ENCODE measurements at regions not wholly inside any gene's neighbourhood (a gene's known extent, or its start where the extent isn't known, plus 50 kb on each side); places are given as distances from the start of the nearest gene placed in this dataset.
"Not testable (repeated sequence)": the region's sequence is repeated elsewhere in the genome, so short reads cannot be mapped to it uniquely, and the experiment has no call there.

DNA sequence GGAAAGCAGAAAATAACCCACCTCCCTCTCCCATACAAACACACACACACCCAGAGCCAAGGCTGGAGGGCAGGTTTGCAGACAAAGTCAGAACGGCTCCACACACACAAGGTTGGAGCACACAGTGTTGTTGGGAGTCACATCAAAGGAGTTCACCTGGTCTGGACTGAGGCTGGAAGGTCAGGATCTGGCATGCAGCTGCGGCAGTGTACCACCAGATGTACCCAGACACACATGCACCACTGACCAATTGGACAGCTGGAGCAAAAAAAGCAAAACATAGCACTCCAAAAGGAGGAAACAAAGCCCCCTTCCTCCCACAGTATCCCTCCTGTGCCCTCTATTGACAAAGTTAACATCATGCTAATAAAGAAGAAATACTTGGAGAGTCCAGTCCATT lies 94.6 kb upstream of the KIF2A start:
- no peak overlapping the region for H3K4me3 ChIP-seq (ENCODE audit: low read depth, low read length)
- TF ChIP-seq, protein P1, sequence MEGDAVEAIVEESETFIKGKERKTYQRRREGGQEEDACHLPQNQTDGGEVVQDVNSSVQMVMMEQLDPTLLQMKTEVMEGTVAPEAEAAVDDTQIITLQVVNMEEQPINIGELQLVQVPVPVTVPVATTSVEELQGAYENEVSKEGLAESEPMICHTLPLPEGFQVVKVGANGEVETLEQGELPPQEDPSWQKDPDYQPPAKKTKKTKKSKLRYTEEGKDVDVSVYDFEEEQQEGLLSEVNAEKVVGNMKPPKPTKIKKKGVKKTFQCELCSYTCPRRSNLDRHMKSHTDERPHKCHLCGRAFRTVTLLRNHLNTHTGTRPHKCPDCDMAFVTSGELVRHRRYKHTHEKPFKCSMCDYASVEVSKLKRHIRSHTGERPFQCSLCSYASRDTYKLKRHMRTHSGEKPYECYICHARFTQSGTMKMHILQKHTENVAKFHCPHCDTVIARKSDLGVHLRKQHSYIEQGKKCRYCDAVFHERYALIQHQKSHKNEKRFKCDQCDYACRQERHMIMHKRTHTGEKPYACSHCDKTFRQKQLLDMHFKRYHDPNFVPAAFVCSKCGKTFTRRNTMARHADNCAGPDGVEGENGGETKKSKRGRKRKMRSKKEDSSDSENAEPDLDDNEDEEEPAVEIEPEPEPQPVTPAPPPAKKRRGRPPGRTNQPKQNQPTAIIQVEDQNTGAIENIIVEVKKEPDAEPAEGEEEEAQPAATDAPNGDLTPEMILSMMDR (IDR thresholded peaks at IDR 0.05; ENCODE audit: insufficient read depth, low read depth, low read length, missing control alignments): no peak
- DNase-seq (ENCODE audit: low read depth): no peak

DNA sequence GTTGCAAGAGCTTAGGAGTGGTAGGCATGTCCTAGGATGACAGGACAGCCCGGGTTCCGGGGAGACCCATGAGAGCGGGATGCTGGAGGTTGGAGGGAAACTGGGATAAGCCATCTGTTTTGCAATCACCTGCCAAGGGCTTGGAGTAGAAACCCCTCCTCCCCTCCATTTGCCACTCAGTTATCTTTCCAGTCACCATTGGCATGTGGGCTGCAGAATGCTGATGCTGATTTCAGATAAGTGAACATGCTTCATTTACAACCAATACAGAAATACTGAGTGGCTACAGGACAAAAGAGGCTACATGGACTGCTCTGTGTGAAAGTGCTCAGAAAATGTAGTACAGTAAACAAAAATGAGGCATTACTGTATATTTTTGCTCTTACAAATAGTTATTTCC lies 93.4 kb upstream of the KIF2A start:
- no peak overlapping the region for H3K4me3 ChIP-seq (ENCODE audit: low read depth, low read length)
- DNase-seq (ENCODE audit: low read depth): no peak
- TF ChIP-seq, protein P1 (IDR thresholded peaks at IDR 0.05; ENCODE audit: insufficient read depth, low read depth, low read length, missing control alignments): no peak

DNA sequence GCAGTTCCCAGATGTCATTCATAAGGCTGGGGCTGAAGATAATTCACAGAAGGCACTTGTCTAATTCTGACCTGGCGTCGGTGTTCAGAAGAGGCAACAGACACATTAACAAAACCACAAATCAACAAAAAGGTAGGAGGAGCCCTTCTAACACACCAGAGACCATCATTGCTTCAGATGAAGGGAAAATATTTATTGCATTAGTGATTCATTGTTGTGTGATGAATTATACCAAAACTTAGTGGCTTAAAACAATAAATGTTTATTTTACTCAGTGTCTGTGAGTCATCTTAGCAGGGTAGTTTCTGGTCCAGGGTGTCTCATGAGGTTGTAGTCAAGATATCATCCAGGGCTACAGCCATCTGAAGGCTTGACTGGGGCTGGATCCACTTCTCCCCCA lies 91.3 kb upstream of the KIF2A start:
- TF ChIP-seq, protein P1 (IDR thresholded peaks at IDR 0.05; ENCODE audit: insufficient read depth, low read depth, low read length, missing control alignments): no peak
- no peak overlapping the region for H3K4me3 ChIP-seq (ENCODE audit: low read depth, low read length)
- DNase-seq (ENCODE audit: low read depth): no peak

DNA sequence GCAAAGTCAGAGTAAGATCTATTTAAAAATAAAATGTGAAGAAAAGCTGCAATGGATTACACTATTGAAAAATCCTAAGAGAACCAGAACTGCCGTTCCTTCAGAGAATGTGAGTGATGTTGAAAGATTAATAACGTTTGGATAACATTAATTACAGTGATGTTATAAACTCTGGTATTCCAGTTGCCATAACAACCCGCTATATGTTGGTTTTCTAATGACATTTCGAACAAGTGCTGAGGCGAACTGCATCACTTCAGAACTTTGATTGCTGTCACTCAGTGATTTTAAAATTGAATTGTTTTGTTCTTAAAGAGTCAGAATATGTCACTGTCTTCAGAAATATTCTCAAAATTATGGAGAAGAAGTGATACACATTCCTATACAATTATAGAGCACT lies 89.4 kb upstream of the KIF2A start:
- DNase-seq (ENCODE audit: low read depth); H3K4me3 ChIP-seq (ENCODE audit: low read depth, low read length): not testable (repeated sequence)

DNA sequence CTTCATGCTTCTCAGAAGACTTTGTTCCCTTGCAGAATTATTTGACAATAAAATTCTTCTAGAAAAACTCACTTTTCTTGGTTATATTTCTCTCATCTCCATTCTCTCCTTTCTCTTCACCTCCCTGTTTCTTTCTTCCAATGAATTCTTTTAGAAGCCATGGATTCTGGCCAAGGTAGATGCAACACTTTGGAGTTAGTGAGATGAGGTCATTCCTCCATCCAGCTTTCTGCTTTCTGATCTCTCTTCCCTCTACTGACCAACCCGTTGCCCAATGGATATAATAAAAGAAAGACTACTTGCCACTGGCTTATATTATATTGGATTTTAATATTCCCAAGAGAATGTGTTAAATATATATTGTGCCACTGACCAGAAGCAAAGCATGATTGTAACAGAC lies 88.9 kb upstream of the KIF2A start:
- DNase-seq (ENCODE audit: low read depth); H3K4me3 ChIP-seq (ENCODE audit: low read depth, low read length): not testable (repeated sequence)

DNA sequence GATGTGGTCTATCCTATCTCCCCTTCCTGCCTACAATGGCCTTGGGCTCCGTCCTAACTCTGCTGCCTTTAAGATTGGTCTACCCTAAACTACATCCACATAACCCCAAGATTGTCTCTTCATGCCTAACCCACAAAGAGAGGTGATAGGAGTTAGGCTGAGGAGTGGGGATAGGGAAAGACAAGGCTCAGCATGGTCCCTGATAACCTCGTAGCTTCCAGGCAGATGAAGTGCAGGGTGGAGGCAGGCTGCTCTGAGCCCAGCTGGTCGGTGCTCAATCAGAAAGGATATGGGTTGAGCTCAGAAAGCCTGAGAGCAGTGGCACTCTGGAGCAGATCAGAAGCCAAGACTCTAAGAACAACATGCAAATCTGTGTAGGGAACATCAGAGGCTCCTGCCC lies 87.1 kb upstream of the KIF2A start:
- not testable (repeated sequence) for H3K4me3 ChIP-seq (ENCODE audit: low read depth, low read length); DNase-seq (ENCODE audit: low read depth)

DNA sequence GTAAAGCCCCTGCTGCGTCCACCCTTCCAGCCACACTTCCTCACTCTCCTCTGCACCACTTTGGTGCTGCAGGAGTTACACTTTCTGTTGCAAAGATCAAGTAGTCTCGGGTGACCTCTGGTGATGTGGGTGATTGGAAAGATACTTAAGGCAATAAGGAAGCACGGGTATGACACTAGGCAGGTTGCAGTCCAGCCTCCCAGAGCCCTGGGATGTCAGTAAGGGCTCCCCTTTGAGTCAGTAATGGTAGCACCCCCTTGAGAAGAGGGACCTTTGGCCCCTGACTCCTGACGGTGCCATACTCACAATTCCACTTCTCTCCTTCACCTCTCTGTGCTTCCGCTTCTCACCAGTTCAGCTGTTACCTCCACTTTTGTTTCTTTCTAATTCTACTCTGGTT lies 84.1 kb upstream of the KIF2A start:
- DNase-seq (ENCODE audit: low read depth); H3K4me3 ChIP-seq (ENCODE audit: low read depth, low read length): not testable (repeated sequence)

DNA sequence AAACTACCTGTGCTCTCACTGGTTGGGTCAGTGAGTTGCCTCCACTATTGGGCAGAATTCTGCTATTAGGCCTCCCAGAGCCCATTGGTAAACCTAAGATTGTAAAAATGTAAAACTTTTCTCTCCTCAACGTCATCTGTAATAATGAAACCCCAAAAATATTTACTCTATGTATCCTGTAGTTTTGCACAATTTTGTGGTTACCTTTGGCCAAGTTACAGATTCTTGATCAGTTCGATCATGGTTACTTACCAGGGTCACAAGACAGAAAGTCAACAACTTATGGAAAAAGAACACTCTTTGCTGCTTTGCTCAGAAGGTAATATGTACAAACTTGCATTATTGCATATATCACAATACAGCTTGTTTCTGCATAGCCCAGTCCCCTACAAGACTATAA lies 83.7 kb upstream of the KIF2A start:
- DNase-seq (ENCODE audit: low read depth): not testable (repeated sequence)

DNA sequence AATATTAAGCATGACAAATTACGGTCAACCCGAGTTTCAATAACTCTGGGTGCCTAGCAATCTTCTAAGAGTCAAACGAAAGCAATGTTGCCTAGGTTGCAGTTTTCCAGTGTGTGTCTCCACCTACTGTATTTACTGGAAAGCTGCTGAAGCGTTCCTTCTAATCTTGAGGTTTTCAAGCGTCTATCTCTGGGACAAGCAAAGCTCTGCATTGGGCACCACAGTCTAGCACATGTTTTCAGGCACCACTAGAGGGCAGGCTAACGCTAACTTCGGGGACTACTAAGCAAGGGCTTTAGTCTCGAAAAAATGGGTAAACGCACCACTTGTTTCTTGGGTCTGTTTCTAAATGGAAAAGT lies 82.7 kb upstream of the KIF2A start:
- H3K4me3 ChIP-seq (ENCODE audit: low read depth, low read length): peak overlapping the region; percentile 55
- not testable (repeated sequence) for DNase-seq (ENCODE audit: low read depth)
- TF ChIP-seq, protein P1 (IDR thresholded peaks at IDR 0.05; ENCODE audit: insufficient read depth, low read depth, low read length, missing control alignments): peak; percentile 19

More for the DNA sequence above, 83.7 kb upstream of the KIF2A start:
- H3K4me3 ChIP-seq (ENCODE audit: low read depth, low read length): not testable (repeated sequence)

DNA sequence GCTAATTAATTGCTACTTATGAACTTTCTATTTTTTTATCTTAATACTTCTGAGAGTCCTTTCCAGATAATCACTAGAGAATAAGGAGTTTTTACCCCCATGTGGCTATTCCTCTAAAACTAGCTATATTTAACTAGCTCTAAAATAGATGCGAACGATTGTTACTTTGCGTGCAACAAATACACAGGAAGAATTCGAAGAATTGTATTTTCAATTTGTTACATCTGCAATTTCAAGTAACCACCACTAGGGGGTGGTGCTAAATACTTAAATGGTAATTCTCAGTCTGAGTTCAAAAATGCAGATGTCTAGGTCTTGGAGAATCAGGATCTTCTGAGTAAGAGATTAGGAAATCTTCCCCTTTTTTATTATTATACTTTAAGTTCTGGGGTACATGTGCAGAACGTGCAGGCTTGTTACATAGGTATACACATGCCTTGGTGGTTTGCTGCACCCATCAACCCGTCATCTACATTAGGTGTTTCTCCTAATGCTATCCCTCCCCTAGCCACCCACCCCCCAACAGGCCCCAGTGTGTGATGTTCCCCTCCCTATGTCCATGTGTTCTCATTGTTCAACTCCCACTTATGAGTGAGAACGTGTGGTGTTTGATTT lies 80.9 kb upstream of the KIF2A start:
- H3K4me3 ChIP-seq (ENCODE audit: low read depth, low read length): not testable (repeated sequence)
- TF ChIP-seq, protein P1 (IDR thresholded peaks at IDR 0.05; ENCODE audit: insufficient read depth, low read depth, low read length, missing control alignments): peak; percentile 17
- peak; percentile 17 for DNase-seq (ENCODE audit: low read depth)

DNA sequence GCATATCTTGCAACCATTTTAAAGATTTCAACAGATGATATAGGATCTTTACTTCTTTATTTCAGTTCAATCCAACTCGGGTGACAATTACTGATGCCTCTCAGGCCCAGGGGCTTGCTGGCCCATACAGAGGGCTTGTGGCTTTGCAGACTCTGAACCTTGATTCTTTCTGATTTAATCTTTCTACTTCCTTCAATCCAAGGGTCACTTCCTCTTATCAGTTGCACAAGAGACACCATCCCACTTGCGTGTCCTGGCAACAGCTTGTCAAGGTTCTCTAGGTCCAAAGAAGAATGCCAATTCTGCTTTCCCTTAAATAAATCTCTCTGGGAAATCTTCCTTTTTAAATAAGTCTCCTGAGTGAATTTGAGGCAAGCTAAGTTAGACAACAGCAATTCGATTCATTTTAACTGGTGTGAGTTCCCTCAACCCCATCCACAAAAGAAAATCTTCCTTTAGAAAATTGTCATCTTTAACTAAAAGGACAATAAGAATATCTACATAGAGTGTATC lies 75.1 kb upstream of the KIF2A start:
- not testable (repeated sequence) for DNase-seq (ENCODE audit: low read depth); H3K4me3 ChIP-seq (ENCODE audit: low read depth, low read length)
